HG03342 (cell line): ENCODE measurements at regions not wholly inside any gene's neighbourhood (a gene's known extent, or its start where the extent isn't known, plus 50 kb on each side); places are given as distances from the start of the nearest gene placed in this dataset.

Source experiments
- ATAC-seq: cut with Tn5 transposase; IDR thresholded peaks from one replicate; pipeline ENCODE4 v1.9.1; 2021; ENCODE audit warnings: mild to moderate bottlenecking, moderate library complexity; ENCODE audit not compliant: unreplicated experiment

DNA sequence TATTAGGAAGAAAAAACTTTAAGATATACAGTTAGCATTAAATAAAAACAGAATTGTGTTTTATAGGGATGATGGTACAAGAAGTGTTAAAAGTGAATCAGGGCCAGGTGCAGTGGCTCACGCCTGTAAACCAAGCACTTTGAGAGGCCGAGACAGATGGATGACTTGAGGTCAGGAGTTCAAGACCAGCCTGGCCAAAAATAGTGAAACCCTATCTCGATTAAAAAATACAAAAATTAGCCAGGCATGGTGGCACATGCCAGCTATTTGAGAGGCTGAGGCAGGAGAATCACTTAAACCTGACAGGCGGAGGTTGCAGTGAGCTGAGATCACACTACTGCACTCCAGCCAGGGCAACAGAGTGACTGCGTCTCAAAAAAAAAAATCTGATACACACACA, 282.9 kb upstream of the ATP10B start:
- no peak for ATAC-seq

DNA sequence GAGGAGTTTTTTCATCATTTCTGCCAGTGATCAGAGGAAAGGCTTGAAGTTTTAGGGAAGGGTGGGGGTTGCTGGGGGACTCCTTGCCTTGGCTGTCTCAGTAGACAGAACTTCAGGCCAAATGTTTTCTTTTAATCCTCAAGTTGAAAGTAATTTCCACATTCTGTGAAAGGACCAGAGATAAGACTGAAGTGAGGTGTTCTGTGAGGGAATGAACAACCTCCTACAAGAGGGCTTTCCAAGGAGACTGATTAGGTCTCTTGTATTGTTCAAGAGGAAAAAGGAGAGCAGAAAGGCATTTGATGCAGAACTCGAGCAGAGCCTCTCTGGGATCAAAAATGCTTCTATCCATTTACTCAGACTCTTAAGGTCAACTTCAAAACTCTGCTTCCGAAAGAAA, 282.1 kb upstream of the ATP10B start:
- ATAC-seq, result no peak

DNA sequence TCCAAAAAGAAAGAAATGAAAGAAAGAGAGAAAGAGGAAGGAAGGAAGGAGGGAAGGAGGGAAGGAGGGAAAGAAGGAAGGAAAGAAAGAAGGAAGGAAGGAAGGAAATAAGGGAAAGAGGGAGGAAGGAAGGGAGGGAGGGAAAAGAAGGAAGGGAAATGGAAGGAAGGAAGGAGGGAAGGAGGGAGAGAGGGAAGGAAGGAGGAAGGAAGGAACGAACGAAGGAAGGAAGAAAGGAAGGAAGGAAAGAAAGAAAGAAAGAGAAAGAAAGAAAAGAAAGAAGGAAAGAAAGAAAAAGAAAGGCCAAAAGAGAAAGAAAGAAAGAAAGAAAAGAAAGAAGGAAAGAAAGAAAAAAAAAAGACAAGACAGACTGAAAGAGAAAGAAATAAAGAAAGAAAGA, 263.9 kb upstream of the ATP10B start:
- no peak for ATAC-seq

DNA sequence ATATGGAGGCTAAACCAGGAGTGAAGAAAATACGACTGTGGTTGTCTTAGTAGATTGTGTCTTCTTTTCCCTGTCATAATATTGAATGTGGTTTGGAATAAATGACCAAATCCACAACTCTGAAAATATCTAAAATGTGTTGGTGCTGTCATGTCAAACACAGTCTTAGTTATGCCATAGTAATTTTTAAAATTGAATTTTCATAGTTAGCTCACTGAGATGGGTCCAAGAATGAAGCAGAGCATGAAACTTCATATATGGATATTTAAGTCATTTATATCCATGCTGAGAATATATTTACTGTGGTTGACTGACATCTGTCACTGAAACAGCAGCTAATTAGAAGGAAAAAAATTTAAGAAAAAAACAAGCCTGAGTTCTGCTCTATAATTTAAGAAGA, 260.4 kb upstream of the ATP10B start:
- ATAC-seq, result no peak

DNA sequence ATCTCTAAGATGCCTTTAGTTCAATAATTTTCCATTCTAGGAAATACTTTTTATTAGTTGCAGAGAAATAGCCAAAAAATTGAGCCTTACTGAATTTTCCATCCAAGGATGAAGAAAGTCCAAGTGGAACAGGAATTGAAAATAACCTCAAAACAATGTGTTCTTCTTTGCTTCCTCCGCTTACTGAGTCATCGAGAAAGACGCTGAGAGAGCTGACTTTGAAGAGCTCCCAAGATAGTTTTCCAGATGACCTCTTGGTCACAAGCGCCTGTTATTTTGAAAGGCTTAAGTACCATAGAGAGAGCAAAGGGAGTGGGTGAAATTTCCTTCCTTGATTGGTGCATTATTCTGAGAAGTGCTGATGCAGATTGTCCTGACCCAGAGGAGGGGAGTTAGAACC, 253.5 kb upstream of the ATP10B start:
- no peak for ATAC-seq

DNA sequence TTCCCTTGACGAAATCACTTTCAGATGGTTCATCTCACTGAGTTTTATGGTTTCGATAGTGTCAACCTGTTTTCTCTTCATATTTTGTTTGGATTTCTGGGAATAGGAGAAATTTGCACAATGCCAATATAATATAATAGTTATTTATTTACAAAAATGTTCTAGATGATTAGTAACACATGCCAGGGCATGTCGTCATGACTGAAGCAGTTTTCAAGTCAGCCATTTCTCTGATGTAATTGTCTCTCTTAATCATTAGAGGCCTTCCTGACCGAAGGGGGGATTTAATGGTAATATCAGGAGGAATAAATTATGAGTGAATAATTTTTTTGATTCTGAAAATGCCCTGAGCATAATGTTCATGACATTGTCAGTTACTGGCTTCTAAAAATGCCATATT, 246.5 kb upstream of the ATP10B start:
- ATAC-seq, result no peak

DNA sequence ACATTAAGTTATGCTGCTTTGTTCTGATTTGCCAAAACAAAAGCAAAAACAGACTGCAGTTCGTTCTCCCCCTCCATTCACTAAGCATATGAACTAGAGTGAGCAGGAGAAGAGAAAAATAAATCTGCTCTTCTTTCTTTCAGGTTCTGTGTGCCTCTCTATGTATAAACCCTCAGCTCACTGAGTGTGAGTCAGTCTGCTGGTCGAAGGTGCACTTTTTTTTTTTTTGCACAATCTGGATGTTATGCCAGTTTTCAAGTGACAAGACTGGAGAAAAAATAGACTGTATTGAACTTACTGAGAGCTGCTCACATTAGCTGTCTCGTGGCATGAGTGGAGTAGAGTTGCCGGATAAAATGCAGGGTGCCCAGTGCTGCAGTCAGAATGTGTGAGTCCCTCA, 244.6 kb upstream of the ATP10B start:
- no peak for ATAC-seq

DNA sequence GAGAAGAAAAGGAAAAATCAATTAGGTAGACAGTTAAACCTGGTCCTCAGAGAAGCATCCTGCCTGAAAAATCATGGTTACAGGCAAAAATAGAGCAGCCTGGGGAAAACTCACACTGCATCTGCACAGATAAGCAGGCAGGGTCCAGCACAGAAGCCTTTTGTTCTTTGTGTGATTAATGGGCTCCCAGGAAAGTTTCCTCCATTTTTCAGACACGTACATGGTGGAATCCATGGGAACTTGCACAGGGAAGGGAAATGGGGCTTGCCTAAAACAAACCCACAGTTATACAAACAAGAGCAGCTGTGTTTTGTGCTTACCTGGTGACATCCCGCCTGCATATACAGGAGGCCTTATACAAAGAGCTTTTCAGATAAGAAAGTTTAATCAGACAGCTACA, 243.9 kb upstream of the ATP10B start:
- ATAC-seq, result no peak

DNA sequence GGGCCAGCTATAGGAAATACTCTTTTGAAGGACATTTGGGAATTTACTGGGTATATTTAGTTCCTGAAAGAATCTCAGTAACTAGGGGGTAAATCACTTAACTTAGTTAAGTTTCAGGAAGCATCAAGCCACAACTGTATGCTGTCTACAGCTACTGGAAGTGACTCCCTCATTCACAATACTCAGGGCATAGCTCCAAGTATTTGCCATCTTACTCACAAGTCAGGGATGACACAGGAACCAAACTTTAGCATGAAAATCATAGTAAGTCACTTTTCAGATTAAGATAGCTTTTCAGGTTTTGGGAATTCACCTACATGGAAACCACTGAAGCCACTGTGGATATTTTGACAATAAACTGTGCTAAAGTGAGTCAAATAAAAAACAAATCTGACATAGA, 242.4 kb upstream of the ATP10B start:
- ATAC-seq, result no peak

DNA sequence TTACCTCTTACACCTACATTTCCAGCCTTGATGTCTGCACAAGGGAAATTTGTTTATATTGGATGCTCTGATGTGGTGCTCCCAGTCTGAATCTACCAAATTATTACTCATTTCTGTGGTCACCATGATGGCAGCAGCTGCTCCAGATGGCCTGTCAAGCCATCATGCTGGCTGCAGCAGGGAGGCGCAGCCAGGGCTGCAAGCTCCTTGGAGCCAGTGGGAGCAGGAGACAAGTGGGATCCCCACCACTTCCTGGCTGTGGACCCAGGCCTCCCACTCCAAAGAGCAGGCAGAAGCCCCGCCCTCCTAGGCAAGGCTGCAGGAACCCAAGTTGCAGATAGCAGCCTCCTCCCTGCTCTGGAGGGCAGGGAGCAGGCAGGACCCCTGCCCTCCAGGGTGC, 241.1 kb upstream of the ATP10B start:
- ATAC-seq, result no peak

DNA sequence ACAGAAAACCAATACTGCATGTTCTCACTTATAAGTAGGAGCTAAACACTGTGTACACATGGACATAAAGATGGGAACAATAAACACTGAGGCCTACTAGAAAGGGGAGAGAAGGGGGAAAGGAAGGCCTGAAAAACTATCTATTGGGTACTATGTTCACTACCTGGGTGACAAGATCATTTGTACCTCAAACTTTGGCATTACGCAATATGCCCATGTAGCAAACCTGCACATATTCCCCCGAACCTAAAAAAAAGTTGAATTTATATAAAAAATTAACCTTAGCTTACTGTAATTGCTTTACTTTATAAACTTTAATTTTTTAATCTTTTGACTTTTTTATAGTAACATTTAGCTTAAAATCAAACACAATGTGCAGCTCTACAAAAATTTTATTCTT, 237.6 kb upstream of the ATP10B start:
- ATAC-seq, result no peak

DNA sequence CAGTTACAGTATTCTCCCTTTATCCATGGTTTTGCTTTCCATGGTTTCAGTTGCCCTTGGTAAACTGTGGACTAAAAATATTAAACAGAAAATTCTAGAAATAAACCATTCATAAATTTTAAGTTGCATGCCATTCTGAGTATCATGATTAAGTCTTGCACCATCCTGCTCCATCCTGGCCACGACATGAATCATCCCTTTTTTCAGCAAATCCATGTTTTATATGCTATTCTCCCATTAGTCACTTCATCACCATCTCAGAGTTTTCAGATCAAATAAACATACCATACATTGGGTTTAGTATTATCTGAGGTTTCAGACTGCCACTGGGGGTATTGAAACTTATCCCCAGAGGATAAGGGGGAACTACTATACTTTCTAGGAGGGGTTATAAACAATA, 234.4 kb upstream of the ATP10B start:
- ATAC-seq, result no peak

DNA sequence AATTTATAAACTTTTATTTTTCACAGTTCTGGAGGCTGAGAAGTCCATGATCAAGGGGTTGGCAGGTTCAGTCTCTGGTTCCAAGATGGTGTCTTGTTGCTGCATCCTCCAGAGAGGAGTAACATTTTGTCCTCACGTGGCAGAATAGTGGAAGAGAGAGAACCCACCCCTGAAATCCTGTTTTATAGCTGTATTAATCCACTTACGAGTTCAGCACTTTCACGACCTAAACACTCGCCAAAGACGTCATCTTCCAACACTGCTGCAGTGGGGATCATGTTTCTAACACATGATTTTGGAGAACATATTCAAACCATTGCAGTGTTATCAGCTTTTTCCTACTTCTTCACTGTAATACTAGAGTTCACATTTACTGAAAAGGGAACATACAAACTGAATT, 233.0 kb upstream of the ATP10B start:
- ATAC-seq, result no peak

DNA sequence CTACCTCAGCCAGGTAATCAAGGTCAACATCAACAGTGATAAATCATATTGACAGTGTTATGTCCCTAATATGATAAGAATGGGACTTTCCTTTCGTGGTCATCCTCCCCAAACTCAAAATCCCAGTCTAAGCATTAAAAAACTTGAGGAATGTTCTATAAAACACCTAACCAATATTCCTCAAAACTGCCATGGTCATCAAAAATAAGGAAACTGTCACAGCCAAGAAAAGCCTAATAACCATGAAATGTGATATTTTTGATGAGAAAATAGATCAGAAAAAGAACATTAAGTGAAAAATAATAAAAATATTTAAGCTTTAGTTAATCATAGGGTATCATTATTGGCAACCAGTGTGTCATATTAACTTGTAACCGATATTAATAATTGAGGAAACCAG, 232.1 kb upstream of the ATP10B start:
- ATAC-seq, result no peak

DNA sequence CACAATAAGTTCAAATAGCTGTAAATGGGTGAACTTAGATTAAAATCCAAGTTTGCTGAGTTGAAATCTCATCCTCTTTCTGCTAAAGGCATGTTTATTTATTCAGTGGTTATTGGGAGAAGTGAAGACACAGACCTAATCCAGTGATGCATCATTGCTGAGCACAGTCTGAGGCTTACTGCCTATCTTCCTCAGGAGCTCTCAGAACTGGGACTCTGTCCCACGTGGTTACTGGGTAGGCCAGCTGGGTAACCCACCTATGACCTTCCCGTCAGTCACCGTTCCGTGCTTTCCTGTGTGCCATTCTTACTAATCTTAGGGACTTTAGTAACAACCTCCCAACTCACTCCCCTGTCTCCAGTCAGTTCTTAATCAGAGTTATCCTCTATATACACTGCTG, 226.8 kb upstream of the ATP10B start:
- no peak for ATAC-seq

DNA sequence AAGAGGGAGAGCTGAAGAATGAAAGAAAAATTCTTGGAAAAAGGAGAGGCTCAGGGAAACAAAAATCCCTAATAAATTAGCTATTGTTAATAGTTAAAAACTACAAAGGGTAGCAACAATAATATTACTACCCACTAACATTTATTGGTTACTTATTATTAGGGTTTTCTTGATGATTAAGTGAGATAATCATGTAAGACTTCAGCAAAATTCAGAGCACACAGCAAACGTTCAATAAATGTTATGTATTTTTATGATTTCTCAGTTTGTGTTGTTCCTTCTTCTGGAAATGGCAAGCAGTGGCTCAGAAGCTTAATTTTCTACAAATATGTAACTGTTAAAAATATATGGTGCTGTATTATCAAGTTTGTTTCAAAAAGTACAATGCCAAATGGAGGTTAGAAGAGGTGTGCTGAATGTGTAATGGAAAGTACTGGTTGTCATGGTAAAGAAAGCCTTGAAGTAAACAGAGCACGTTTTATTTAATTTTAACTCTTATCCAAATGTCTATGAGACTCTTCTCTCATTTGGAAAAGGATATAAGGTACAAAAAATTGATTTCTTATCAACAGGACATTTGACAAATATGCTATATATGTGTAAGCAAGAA, 226.0 kb upstream of the ATP10B start:
- no peak for ATAC-seq

DNA sequence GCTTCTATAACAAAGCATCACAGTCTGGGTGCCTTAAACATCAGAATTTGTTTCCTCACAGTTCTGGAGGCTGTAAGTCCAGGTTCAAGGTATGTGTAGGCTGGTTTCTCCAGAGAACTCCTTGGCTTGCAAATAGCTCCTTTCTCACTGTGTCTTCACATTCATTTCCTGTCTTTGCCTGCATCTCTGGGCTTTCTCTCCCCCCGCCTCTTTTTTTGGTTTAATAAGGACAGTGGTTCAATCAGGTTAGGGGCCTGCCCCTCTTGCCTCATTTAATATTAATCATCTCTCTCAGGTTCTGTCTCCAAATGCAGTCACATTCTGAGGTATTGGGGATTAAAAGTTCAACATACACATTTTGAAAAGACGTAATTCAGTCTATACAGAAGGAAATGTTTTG, 225.5 kb upstream of the ATP10B start:
- ATAC-seq, result no peak

DNA sequence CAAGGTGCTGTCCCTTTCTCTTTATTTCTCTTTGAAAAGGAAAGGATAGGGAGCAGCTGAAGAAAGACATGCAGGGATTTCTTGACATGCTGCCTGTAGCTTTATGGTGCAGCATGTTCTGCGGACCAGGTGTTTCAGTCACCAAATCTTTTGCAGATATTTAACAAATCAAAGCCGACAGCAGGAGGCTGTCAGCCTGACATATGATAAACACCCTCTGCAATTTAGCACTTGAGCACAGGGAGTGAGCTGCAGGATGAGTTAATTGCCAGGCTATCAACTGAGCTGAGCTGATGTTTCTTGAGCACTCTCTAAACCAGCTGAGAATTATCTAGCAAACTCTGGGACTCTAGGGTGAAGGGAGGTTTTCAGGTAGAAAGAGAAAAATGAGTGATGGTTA, 212.8 kb upstream of the ATP10B start:
- ATAC-seq, result no peak

DNA sequence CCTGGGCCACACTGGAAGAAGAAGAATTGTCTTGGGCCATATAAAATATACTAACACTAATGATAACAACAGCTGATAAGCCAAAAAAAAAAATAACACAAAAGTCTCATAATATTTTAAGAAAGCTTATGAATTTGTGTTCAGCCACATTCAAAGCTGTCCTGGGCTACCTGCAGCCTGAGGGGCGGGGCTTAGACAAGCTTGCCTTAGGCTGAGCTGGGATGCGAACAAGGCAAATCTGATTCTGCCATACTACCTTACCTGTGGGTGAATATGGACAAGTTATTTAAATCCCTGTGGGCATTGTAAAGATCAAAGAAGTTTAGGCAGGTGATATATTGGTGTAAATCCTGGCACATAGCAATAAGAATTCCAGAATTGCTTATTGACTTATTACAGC, 212.3 kb upstream of the ATP10B start:
- no peak for ATAC-seq

DNA sequence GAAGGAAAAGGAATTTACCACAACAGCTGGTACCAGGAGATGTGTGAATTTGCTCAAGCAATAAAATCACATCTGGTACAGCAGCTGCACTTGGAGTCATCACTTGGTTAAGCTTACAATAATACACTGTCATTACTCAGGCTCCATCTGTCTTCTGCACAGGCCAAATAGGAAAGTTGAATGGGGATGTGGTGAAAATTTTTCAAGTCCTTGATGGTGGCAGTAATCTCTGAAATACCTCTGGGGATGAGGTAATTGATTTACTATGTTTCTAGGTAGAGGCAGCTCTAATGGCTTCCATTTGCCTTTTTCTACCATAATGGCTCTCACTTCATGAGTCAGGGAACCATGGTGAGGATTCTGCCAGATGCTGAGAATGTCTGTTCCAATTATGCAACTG, 206.8 kb upstream of the ATP10B start:
- ATAC-seq, result no peak

DNA sequence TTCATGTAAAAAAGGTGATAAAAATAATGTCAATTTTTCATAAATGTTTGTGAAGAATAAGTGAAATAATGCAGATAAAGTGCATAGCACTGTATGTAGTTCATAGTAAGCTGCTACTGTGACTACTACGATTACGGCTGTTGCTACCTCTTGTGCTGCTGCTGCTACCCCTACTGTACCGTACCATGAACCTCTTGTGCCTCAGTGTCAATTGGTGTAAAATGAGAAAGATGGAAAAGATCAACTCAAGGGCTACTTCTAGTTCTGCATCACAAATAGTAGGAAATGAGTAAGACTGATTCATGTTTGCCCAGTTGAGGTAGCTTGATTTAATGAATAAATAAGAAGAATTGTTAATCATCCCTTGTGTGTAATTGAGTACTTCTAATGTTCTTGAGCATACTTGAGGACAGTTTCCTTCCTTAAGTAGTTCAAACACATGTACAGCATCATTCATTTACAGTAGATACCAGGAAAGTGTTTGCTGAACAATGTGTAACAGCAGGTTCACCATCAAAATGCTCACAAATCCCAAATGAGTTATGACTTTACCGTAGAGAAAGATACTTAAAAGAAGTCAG, 200.0 kb upstream of the ATP10B start:
- ATAC-seq, result no peak

DNA sequence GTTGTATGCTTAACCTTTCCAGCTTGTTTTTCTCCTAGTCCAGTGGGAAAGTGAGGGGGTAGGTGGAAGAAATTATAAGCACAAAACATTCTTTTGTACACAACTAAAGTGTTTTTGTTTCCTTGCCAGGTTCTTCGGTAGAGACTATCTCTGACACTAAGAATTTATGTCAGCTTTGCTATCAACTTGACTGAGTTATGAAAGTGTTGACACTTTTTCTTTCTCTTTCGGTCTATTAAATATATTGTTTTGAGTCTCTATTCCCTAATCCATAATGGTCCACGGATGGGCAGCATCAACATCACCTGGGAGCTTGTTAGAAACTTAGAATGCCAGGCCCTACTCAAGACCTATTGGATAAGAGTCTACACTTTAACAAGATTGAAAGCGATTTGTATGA, 195.0 kb upstream of the ATP10B start:
- ATAC-seq, result no peak

DNA sequence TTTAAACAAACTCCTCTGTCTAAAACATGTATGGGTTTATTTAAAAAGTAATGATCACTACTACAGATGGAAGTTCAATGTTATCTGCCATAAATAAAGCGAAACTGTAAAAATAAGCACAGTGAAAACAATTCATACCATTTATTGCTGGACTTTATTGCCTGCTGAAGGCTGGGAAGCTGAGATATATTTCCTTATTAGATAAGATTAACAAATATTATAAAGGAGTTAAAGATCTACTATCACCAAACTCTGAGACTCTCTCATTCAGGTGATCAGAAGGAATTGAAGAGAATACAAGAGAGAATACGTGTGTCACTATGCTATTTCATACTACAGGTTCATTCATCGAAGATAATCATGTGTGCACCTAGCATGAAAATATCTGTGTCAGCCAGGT, 190.9 kb upstream of the ATP10B start:
- ATAC-seq, result no peak
